ENCODE measurements at regions not wholly inside any gene's neighbourhood (a gene's known extent, or its start where the extent isn't known, plus 50 kb on each side); places are given as distances from the start of the nearest gene placed in this dataset.
"Not testable (repeated sequence)": the region's sequence is repeated elsewhere in the genome, so short reads cannot be mapped to it uniquely, and the experiment has no call there.

DNA sequence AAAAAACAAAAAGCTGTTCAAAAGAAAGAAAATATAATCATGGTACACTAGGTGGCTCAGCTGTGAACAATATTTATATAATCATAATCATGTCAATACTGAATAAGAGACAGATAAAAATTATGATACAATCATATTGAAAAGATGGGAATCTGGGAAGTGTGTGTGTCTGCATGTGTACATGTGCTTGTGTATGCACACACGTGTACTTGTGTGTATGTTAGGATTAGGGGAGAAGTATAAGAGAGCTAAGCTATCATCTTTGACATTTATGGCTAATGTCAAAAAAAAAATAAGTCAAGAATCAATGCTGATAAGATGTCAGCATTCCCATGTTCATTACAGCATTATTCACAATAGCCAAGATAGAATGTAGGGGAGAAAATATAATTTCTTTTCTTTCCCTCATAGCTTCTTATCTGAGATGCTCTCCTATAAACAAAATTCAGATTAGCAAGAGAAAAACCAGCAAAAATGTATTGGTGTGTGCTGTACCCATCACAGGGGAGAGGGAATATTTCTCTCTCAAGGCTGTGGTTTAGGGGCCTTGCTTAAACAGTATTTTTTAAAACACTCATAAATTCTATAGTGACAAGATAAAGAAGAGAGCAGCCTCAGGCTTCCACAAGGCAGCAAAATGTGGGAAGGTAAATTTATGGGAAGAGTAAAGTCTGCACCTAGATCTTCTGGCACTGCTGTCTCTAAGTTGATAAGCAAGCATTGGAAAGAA lies 63.4 kb upstream of the ITGA11 start:
- H3K27ac Mint-ChIP-seq: no peak overlapping the region
- H3K36me3 Mint-ChIP-seq (ENCODE audit: insufficient read depth): no peaks in the 10 kb centered on the region
- no peak for ATAC-seq (replicated peaks)
- H3K4me1 Mint-ChIP-seq (ENCODE audit: low read depth in 2 of 2): no peaks in the 10 kb centered on the region
- no peak for DNase-seq
- no peaks in the 10 kb centered on the region for H3K9me3 Mint-ChIP-seq
- peaks cover 41 to 44% of the 10 kb centered on the region in 2 donors for H3K27me3 Mint-ChIP-seq
- H3K4me3 Mint-ChIP-seq: no peak overlapping the region

DNA sequence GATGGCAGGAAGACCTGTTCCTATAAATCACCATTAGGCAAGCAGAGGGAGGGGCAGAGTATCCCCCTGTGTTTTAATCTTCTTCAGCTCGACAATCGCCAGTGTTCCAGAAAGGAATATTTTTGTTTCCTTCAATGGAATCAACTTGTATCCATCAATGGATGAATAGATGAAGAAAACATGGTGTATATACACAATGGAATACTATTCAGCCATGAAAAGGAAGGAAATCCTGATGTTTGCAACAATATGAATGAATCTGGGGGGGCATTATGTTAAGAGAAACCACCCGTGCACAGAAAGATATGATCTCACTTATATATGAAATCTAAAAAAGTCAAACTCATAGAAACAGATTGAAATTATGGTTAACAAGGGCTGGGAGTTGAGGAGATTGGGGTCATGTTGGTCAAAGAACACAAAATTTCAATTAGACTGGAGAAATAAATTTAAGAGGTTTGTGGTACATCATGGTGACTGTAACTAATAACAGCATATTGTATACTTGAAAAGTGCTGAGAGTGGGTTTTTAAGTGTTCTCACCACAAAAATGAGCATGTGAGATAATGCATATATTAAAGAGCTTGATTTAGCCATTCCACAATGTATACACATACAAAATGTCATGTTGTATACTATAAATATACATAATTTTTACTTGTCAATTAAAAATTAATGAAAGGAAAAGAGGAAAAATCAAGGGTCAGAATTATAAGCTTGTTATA lies 64.2 kb upstream of the ITGA11 start:
- no peak overlapping the region for H3K4me3 Mint-ChIP-seq
- H3K9me3 Mint-ChIP-seq: no peaks in the 10 kb centered on the region
- ATAC-seq (replicated peaks): no peak
- no peak for DNase-seq
- H3K27ac Mint-ChIP-seq: no peak overlapping the region
- no peaks in the 10 kb centered on the region for H3K4me1 Mint-ChIP-seq (ENCODE audit: low read depth in 2 of 2)
- no peaks in the 10 kb centered on the region for H3K36me3 Mint-ChIP-seq (ENCODE audit: insufficient read depth)
- H3K27me3 Mint-ChIP-seq: peaks cover 34 to 37% of the 10 kb centered on the region in 2 donors

DNA sequence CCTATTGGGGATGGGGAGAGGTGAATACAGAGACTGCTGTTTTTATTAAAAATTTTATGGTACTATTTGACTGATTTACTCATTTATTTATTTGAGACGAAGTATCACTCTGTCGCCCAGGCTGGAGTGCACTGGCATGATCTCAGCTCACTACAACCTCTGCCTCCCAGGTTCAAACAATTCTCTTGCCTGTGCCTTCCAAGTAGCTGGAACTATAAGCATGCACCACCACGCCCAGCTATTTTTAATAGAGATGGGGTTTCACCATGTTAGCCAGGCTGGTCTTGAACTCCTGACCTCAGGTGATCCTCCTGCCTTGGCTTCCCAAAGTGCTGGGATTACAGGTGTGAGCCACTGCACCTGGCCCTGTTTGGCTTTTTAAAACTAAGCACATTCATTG lies 64.8 kb upstream of the ITGA11 start:
- ATAC-seq (replicated peaks); H3K36me3 Mint-ChIP-seq (ENCODE audit: insufficient read depth); H3K27ac Mint-ChIP-seq; H3K4me1 Mint-ChIP-seq (ENCODE audit: low read depth in 2 of 2); H3K9me3 Mint-ChIP-seq; H3K4me3 Mint-ChIP-seq; DNase-seq: not testable (repeated sequence)
- peaks cover 32 to 34% of the 10 kb centered on the region in 2 donors for H3K27me3 Mint-ChIP-seq

DNA sequence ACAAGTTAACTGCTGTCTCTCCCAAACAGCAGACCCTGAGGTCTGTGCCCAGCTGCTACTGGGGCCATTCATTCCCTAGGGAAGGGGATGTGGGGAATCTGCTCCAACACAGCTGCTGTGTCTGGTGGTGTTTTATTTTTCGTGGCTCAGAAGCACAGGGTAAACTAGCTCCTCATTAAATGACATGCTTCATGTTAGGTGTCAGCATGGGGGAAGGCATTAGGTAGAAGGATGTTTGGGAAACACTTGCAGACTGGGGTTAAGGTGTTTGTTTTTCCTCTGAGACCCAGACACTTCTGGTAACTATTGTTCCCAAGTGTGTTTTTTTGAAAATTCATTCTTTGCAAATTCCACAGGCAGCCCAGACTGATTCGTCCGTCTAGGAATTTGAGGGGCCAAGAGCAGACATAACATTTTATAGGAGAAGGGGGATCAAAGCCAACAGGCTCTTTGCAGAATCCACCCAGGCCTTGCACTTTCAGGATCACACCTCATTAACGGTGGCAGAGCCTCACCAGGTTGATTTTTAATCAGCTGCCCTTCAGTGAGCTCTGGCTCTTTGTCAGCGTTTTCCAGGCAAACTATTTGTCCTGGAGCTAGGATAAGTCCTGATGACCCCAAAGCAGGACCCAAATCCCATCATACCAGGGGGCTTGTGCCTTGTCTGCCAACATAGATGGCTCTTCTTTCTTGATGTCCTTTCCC lies 65.4 kb upstream of the ITGA11 start:
- ATAC-seq (replicated peaks): no peak
- Mint-ChIP-seq H3K27me3 (peaks cover 30 to 37% of the 10 kb centered on the region in 2 donors), H3K27ac (no peak overlapping the region), H3K4me1 (ENCODE audit: low read depth in 2 of 2) (no peaks in the 10 kb centered on the region), H3K4me3 (no peak overlapping the region), H3K36me3 (ENCODE audit: insufficient read depth) (no peaks in the 10 kb centered on the region), H3K9me3 (no peaks in the 10 kb centered on the region)
- DNase-seq: no peak

DNA sequence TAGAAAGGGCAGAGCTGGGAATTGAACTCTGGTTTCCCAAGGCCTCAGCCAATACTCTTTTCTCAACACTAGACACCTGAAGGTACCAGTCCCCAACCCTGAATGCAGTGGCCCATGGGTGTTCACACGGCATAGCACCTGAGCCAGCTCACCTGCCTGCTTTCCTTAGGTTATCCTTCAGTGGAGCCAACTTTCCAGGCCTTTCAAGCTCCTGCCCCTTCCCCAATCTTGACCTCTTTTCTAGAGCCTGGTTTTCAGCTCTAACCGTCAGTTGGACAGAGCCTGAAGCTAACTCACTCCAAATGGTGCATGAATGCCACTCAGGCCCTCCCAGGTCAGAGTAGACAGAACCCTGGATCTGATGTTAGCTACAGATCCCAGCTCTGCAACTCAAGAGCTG lies 66.1 kb upstream of the ITGA11 start:
- Mint-ChIP-seq H3K4me3 (no peak overlapping the region), H3K9me3 (no peaks in the 10 kb centered on the region), H3K36me3 (ENCODE audit: insufficient read depth) (no peaks in the 10 kb centered on the region), H3K4me1 (ENCODE audit: low read depth in 2 of 2) (no peaks in the 10 kb centered on the region), H3K27ac (no peak overlapping the region), H3K27me3 (peaks cover 28 to 39% of the 10 kb centered on the region in 2 donors)
- DNase-seq: no peak
- no peak for ATAC-seq (replicated peaks)

DNA sequence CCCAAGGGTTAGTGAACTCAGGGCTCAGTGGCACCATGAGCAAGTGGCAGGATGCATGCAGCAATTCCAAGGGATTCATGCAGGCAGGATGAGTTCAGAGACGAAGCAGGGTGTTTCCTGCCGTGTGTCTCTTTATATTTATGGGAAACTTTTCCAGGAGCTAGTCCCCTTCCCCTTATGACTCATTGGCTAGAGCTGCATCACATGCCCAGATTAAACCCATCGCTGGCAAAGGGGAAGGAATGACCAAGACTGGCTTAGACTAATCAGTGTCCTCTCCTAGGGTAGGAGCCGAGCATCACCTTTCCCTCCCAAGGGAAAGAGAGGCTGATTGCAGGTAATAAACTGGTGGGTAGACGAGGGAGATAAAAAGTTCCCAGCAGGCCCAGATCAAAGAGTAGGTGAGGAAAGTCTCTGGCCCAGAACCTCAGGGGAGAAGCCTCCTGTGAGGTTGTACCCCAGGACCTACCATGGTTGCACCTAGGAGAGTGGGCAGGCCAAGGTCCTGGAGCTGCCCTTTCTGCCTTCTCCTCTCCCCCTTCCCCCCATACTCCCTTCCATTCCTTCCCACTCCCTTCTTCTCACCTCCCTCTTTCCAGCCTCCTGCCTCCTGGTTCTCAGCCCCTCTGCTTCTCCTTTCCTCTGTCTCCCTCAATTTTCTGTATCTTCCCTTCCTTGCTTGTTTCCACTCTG lies 67.8 kb upstream of the ITGA11 start:
- H3K27me3 Mint-ChIP-seq: peaks cover 23 to 39% of the 10 kb centered on the region in 2 donors
- no peaks in the 10 kb centered on the region for H3K36me3 Mint-ChIP-seq (ENCODE audit: insufficient read depth)
- no peak for DNase-seq
- H3K4me3 Mint-ChIP-seq: no peak overlapping the region
- no peak for ATAC-seq (replicated peaks)
- H3K4me1 Mint-ChIP-seq (ENCODE audit: low read depth in 2 of 2): no peaks in the 10 kb centered on the region
- H3K9me3 Mint-ChIP-seq: no peaks in the 10 kb centered on the region
- H3K27ac Mint-ChIP-seq: no peak overlapping the region

DNA sequence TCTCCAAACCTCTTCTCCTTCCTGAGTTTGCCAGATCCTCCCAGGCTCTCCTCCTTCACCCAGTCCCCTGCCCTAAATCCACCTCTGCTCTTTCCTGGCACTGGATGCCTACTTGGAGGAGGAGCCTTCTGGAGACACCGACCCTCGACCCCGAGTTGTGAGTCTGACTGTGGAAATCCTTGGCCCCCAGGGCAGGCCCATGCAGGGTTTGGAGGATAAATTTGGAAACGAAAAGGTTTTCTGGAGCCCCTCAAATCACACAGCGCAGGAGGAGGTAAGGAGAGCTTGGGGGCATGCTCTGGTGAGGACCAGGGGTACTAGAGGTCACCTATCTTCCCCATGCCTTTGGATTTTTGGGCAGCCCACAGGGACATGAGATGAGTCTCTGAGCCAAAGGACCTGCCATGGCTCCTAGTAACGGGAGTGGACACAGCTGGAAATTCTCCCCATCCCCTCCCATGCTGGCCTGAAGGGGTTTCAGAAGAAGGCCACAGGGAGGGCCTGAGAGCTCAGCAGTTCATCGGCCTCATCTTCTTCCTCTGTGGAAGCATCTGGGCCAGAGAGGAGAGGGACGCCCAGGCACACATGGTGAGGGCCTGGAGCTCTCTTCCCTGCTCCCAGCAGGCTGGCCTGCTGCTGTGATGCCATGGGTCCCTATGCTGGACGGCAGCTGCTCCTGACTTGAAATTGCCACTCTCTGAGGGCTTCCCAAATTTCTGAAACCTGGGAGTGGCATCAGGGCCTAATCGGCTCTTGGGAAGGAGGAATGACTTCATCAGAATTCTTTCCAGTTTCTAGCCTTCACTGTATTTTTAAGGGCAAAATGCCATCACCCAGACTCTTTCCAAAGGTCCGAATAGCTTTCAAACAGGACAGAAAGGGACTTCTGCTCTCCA lies 68.6 kb upstream of the ITGA11 start:
- no peak for DNase-seq

DNA sequence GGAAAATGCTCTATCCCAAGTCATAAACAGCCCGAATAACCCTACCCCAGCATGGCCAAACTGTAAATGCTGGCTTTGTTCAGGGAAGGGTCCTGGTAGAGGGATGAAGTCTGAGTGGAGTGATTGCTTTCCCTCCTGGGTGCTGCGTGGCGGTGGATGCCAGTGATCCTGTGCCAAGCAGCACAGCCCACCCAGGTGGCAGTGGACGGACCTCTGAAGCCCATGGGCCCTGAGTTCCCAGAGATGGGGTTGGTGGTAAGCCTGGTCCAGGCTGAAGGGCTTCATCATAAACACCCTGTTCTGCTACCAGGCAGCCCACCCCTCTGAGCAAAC lies 69.3 kb upstream of the ITGA11 start:
- H3K27me3 Mint-ChIP-seq: peaks cover 31 to 51% of the 10 kb centered on the region in 2 donors
- H3K36me3 Mint-ChIP-seq (ENCODE audit: insufficient read depth): no peaks in the 10 kb centered on the region
- no peaks in the 10 kb centered on the region for H3K9me3 Mint-ChIP-seq
- H3K4me1 Mint-ChIP-seq (ENCODE audit: low read depth in 2 of 2): no peaks in the 10 kb centered on the region
- ATAC-seq (replicated peaks): no peak
- no peak overlapping the region for H3K4me3 Mint-ChIP-seq
- DNase-seq: no peak
- no peak overlapping the region for H3K27ac Mint-ChIP-seq

More for the DNA sequence above, 68.6 kb upstream of the ITGA11 start:
- Mint-ChIP-seq H3K27me3 (peaks cover 25 to 45% of the 10 kb centered on the region in 2 donors), H3K36me3 (ENCODE audit: insufficient read depth) (no peaks in the 10 kb centered on the region), H3K4me3 (no peak overlapping the region), H3K4me1 (ENCODE audit: low read depth in 2 of 2) (no peaks in the 10 kb centered on the region), H3K27ac (no peak overlapping the region), H3K9me3 (no peaks in the 10 kb centered on the region)
- ATAC-seq (replicated peaks): no peak

GRCh38 chr15:68501616-68502015 lies 69.7 kb upstream of the ITGA11 start:
- Mint-ChIP-seq H3K9me3 (no peaks in the 10 kb centered on the region), H3K36me3 (ENCODE audit: insufficient read depth) (no peaks in the 10 kb centered on the region), H3K27ac (no peak overlapping the region), H3K4me1 (ENCODE audit: low read depth in 2 of 2) (no peaks in the 10 kb centered on the region), H3K4me3 (no peak overlapping the region), H3K27me3 (peaks cover 32 to 55% of the 10 kb centered on the region in 2 donors)
- DNase-seq: no peak
- ATAC-seq (replicated peaks): no peak

- Mint-ChIP-seq H3K4me3 (no peak overlapping the region), H3K9me3 (no peaks in the 10 kb centered on the region), H3K36me3 (ENCODE audit: insufficient read depth) (no peaks in the 10 kb centered on the region), H3K4me1 (ENCODE audit: low read depth in 2 of 2) (no peaks in the 10 kb centered on the region), H3K27me3 (peaks cover 39 to 63% of the 10 kb centered on the region in 2 donors), H3K27ac (no peak overlapping the region)
- DNase-seq (no peak), ATAC-seq (replicated peaks) (no peak)
Measured at GRCh38 chr15:68502398-68502901, 70.5 kb upstream of the ITGA11 start.

- Mint-ChIP-seq H3K36me3 (ENCODE audit: insufficient read depth) (no peaks in the 10 kb centered on the region), H3K4me1 (ENCODE audit: low read depth in 2 of 2) (no peaks in the 10 kb centered on the region), H3K27me3 (peaks cover 39 to 63% of the 10 kb centered on the region in 2 donors), H3K4me3 (no peak overlapping the region), H3K27ac (no peak overlapping the region), H3K9me3 (no peaks in the 10 kb centered on the region)
- no peak for ATAC-seq (replicated peaks)
- DNase-seq: no peak
Measured at GRCh38 chr15:68503213-68503612, 71.2 kb upstream of the ITGA11 start.

GRCh38 chr15:68503791-68504680 lies 72.1 kb upstream of the ITGA11 start:
- H3K36me3 Mint-ChIP-seq (ENCODE audit: insufficient read depth): no peaks in the 10 kb centered on the region
- DNase-seq (no peak), ATAC-seq (replicated peaks) (no peak)
- H3K9me3 Mint-ChIP-seq: no peaks in the 10 kb centered on the region
- no peak overlapping the region for H3K27ac Mint-ChIP-seq
- no peaks in the 10 kb centered on the region for H3K4me1 Mint-ChIP-seq (ENCODE audit: low read depth in 2 of 2)
- peaks cover 43 to 70% of the 10 kb centered on the region in 2 donors for H3K27me3 Mint-ChIP-seq
- no peak overlapping the region for H3K4me3 Mint-ChIP-seq

All from effector memory CD8-positive, alpha-beta T cell (primary cell).